ENCODE measurements at regions not wholly inside any gene's neighbourhood (a gene's known extent, or its start where the extent isn't known, plus 50 kb on each side); places are given as distances from the start of the nearest gene placed in this dataset.

DNA sequence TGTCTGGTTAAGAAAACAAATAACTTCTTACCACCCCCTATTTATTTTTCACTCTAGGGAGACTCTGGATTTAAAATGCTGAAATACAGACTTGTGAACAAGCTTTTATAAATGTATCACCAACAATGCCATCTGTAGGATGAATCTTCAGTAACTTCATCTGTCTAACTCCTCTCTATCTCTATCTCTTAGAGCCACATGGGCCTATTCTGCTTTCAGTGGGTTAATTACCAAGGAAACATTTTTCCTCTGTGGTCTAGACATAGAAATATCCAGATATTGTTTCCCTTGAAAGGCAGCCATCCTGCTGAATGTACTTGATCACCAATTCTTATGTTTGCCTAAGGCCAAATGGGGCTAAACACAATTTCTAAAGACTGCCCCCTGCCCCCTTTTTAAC lies 167.6 kb upstream of the COL8A1 start:
- H3K4me1 ChIP-seq, result no peaks in the 10 kb centered on the region
- H3K27me3 ChIP-seq, result no peaks in the 10 kb centered on the region
- no peak for DNase-seq
- no peak overlapping the region for H3K4me3 ChIP-seq
- no peak for TF ChIP-seq EP300 (IDR thresholded peaks at IDR 0.05)
- no peak overlapping the region for H3K27ac ChIP-seq
- intact Hi-C loops (cut with DNase I), result no loop called here
- no peaks in the 10 kb centered on the region for H3K9me3 ChIP-seq
- no peaks in the 10 kb centered on the region for H3K36me3 ChIP-seq

DNA sequence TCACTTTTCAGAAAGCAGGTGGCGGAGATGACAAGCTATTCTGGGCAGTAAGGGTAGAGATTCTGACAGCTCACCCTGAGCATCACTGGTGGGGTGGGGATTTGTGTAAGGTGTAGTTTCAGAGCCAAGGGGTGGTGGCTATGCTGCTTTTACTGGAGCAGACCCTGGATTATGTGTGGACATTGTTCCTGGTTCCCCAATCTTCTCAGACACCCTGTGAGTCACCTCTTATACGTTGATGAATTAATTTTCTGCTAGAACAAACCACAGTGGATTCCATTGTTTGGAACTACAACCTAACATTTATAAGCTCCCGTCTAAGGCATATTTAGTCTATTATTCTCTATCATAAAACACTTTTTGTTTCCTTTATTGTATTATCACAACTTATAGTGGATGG lies 169.5 kb upstream of the COL8A1 start:
- TF ChIP-seq, protein P1, sequence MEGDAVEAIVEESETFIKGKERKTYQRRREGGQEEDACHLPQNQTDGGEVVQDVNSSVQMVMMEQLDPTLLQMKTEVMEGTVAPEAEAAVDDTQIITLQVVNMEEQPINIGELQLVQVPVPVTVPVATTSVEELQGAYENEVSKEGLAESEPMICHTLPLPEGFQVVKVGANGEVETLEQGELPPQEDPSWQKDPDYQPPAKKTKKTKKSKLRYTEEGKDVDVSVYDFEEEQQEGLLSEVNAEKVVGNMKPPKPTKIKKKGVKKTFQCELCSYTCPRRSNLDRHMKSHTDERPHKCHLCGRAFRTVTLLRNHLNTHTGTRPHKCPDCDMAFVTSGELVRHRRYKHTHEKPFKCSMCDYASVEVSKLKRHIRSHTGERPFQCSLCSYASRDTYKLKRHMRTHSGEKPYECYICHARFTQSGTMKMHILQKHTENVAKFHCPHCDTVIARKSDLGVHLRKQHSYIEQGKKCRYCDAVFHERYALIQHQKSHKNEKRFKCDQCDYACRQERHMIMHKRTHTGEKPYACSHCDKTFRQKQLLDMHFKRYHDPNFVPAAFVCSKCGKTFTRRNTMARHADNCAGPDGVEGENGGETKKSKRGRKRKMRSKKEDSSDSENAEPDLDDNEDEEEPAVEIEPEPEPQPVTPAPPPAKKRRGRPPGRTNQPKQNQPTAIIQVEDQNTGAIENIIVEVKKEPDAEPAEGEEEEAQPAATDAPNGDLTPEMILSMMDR (IDR thresholded peaks at IDR 0.05), result no peak
- TF ChIP-seq POLR2A (IDR thresholded peaks at IDR 0.05) (no peak), EP300 (IDR thresholded peaks at IDR 0.05) (no peak), POLR2AphosphoS5 (IDR thresholded peaks at IDR 0.05) (no peak)
- Histone ChIP-seq H3K4me1 (no peaks in the 10 kb centered on the region), H3K9me3 (no peaks in the 10 kb centered on the region), H3K27me3 (no peaks in the 10 kb centered on the region), H3K36me3 (no peaks in the 10 kb centered on the region), H3K27ac (no peak overlapping the region), H3K4me3 (no peak overlapping the region)
- intact Hi-C loops (cut with DNase I), result no loop called here
- DNase-seq, result no peak
- WGBS, 2 donors, result 39 to 74% methylated on average over 3 of the region's 3 CpGs

DNA sequence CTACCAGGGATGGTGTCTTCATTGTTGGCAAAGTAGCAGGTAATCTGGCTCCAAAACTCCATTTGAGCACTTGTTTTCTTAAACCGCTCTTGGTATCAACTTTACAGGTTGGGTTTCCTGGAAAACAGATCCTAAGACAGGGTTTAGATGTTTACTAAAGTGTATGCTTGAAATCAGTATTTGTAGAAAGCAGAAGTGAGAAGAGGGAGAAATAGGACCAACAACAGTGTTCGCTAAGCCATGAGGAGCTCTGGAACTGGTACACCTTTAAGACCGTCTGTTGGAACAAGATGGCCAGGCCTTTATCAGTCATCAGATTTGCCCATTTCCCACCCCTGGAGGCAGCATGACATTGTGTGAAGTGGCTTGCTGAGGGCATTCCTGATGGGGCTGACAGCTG lies 171.0 kb upstream of the COL8A1 start:
- Histone ChIP-seq H3K4me1 (no peaks in the 10 kb centered on the region), H3K9me3 (no peaks in the 10 kb centered on the region), H3K36me3 (no peaks in the 10 kb centered on the region), H3K27ac (no peak overlapping the region), H3K27me3 (no peaks in the 10 kb centered on the region), H3K4me3 (no peak overlapping the region)
- WGBS, 2 donors, result 93 to 96% methylated on average over 3 of the region's 3 CpGs
- TF ChIP-seq EP300 (IDR thresholded peaks at IDR 0.05), result no peak
- no peak for TF ChIP-seq POLR2AphosphoS5 (IDR thresholded peaks at IDR 0.05)
- TF ChIP-seq, protein P1 (IDR thresholded peaks at IDR 0.05), result no peak
- no peak for TF ChIP-seq POLR2A (IDR thresholded peaks at IDR 0.05)
- no peak for DNase-seq
- intact Hi-C loops (cut with DNase I), result no loop called here

DNA sequence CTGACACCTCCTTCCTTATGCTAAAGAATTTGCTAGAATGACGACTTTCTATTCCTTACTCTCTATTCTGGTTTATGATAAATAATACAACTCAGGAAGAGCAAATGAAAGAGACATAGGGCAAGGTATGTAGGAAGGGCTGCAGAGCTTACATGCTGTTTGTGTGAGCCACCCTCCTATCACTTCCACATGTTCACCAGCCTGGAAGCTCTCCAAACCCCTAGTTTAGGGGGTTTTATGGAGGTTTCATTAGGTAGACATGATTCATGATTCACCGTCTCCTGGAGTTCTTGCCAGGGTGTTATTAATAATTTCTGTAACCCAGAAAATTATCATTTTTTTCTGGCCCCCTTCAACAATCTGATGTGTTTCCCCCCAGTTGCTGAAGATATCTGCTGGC lies 172.1 kb upstream of the COL8A1 start:
- intact Hi-C loops (cut with DNase I), result no loop called here
- TF ChIP-seq, protein P1 (IDR thresholded peaks at IDR 0.05), result no peak
- TF ChIP-seq POLR2A (IDR thresholded peaks at IDR 0.05) (no peak), POLR2AphosphoS5 (IDR thresholded peaks at IDR 0.05) (no peak)
- WGBS, 2 donors, result 80 to 83% methylated on average over 2 of the region's 2 CpGs
- Histone ChIP-seq H3K27me3 (no peaks in the 10 kb centered on the region), H3K4me1 (no peaks in the 10 kb centered on the region), H3K27ac (no peak overlapping the region), H3K36me3 (no peaks in the 10 kb centered on the region), H3K4me3 (no peak overlapping the region), H3K9me3 (no peaks in the 10 kb centered on the region)
- no peak for DNase-seq

DNA sequence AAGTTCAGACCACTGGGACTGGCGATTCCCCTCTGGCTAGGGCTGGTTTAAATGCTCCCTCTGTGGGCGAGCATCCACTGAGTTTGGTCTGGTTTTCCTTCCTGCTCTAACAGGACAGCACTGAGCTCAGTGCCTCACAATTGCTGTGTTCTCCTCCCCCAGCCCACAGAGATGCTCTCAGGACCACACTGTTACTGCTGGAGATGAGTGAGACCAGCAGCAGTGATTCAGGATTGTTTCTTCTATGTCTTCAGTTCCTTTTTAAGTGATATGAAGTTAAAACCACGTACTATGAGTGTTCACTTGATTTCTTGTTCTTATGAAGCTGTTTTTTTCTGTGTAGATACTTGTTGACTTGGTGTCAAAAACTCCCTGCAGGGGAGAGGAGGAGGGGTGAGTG lies 180.4 kb upstream of the COL8A1 start:
- Histone ChIP-seq H3K27me3 (no peaks in the 10 kb centered on the region), H3K4me1 (no peaks in the 10 kb centered on the region), H3K4me3 (no peak overlapping the region), H3K27ac (no peak overlapping the region), H3K9me3 (no peaks in the 10 kb centered on the region), H3K36me3 (no peaks in the 10 kb centered on the region)
- 80 to 83% methylated on average over 3 of the region's 3 CpGs for WGBS, 2 donors
- TF ChIP-seq POLR2A (IDR thresholded peaks at IDR 0.05) (no peak), POLR2AphosphoS5 (IDR thresholded peaks at IDR 0.05) (no peak), EP300 (IDR thresholded peaks at IDR 0.05) (no peak)
- DNase-seq, result no peak
- intact Hi-C loops (cut with DNase I), result no loop called here

DNA sequence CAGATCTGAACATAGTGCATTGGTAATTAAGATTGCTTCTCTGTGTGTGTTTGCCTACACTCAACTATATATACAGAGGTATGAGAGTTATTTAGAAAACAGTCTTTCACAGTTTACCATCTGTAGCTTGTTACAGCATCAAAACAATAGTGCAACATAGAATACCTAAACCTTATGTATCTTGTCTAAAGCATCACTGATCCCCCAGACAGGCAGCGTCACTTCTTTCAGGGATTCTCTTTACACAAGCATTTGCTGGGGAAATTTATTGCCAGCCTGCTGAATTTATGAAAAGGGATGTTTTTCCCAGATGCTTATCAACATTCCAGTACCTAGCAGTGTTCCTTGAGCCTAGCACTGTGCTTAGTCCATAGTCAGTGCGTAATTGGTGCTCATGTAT lies 195.8 kb upstream of the COL8A1 start:
- Histone ChIP-seq H3K36me3 (no peaks in the 10 kb centered on the region), H3K27ac (no peak overlapping the region), H3K4me3 (no peak overlapping the region), H3K9me3 (no peaks in the 10 kb centered on the region), H3K4me1 (no peaks in the 10 kb centered on the region), H3K27me3 (no peaks in the 10 kb centered on the region)
- no peak for TF ChIP-seq POLR2A (IDR thresholded peaks at IDR 0.05)
- no peak for TF ChIP-seq POLR2AphosphoS5 (IDR thresholded peaks at IDR 0.05)
- no peak for TF ChIP-seq EP300 (IDR thresholded peaks at IDR 0.05)
- TF ChIP-seq, protein P1 (IDR thresholded peaks at IDR 0.05), result no peak
- 90% methylated on average over 2 of the region's 2 CpGs for WGBS, 2 donors
- no peak for DNase-seq
- intact Hi-C loops (cut with DNase I), result no loop called here

Measured in sigmoid colon (tissue), 6 donors.